ENCODE measurements at regions not wholly inside any gene's neighbourhood (a gene's known extent, or its start where the extent isn't known, plus 50 kb on each side); places are given as distances from the start of the nearest gene placed in this dataset.

DNA sequence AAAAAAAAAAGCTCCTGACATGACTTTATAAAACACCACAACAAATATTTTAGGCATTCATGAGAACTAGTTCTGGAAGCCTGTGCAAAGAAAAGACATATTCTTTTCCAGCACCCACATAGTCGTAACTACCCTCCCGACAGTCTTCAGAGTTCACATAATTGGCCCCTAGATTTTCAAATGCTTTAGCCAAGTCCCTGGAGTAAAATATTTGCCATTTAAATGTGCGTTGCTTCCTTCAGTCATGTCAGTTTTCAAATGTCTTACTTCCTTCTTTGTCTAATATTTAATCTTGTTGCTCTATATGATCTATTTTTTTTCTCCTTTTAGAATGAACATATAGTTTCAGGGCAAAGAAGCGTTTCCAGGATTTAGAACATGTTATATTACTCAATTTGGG is 66.8 kb upstream of the KRAS start:
- TF ChIP-seq TSHZ1 (tag by site-specific recombination; IDR thresholded peaks at IDR 0.05; ENCODE audit: borderline replicate concordance), result no peak
- TF ChIP-seq, protein P1, sequence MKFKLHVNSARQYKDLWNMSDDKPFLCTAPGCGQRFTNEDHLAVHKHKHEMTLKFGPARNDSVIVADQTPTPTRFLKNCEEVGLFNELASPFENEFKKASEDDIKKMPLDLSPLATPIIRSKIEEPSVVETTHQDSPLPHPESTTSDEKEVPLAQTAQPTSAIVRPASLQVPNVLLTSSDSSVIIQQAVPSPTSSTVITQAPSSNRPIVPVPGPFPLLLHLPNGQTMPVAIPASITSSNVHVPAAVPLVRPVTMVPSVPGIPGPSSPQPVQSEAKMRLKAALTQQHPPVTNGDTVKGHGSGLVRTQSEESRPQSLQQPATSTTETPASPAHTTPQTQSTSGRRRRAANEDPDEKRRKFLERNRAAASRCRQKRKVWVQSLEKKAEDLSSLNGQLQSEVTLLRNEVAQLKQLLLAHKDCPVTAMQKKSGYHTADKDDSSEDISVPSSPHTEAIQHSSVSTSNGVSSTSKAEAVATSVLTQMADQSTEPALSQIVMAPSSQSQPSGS (tag by site-specific recombination; IDR thresholded peaks at IDR 0.05; ENCODE audit: low read depth), result no peak
